ENCODE measurements at regions not wholly inside any gene's neighbourhood (a gene's known extent, or its start where the extent isn't known, plus 50 kb on each side); places are given as distances from the start of the nearest gene placed in this dataset.

- Histone ChIP-seq H3K36me3 (ENCODE audit: control insufficient read depth, insufficient read depth, low read length) (no peaks in the 10 kb centered on the region), H3K27ac (ENCODE audit: low read length) (no peak overlapping the region), H3K27me3 (ENCODE audit: control insufficient read depth, insufficient read depth, low read length) (no peaks in the 10 kb centered on the region), H3K4me3 (ENCODE audit: low read length) (no peak overlapping the region), H3K9me3 (ENCODE audit: control insufficient read depth, low read depth, low read length) (no peaks in the 10 kb centered on the region), H3K4me1 (ENCODE audit: control insufficient read depth, insufficient read depth, low read length) (no peaks in the 10 kb centered on the region)
- DNase-seq = no peak
- WGBS (ENCODE audit: insufficient coverage, low lambda C conversion rate) = no CpG with 5 or more reads among the region's 4 CpGs
These were observed 288.9 kb upstream of the CDH11 start for GRCh38 chr16:65410801-65411200.

DNA sequence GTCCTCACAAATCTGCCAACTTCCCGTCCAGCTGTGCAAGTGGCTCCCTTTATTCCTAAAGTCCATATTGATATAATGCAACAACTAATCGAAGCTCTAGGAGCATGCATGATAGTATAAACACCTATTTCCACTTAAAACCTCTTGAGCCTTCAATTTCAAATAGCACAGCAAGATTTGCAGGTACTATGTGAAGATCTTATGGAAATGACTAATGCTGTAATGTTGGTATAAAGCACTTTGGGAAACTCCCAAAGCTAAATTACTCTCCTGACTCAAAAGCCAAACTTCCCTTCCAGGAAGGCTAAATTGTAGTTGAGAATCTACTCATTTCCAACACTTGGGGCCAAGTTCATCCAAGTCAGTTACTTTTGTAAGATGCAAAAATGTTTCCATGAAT, 287.6 kb upstream of the CDH11 start:
- no peak overlapping the region for H3K27ac ChIP-seq (ENCODE audit: low read length)
- no peaks in the 10 kb centered on the region for H3K9me3 ChIP-seq (ENCODE audit: control insufficient read depth, low read depth, low read length)
- H3K36me3 ChIP-seq (ENCODE audit: control insufficient read depth, insufficient read depth, low read length) = no peaks in the 10 kb centered on the region
- DNase-seq = no peak
- WGBS (ENCODE audit: insufficient coverage, low lambda C conversion rate) = no CpG with 5 or more reads among the region's 2 CpGs
- no peak overlapping the region for H3K4me3 ChIP-seq (ENCODE audit: low read length)
- H3K4me1 ChIP-seq (ENCODE audit: control insufficient read depth, insufficient read depth, low read length) = no peaks in the 10 kb centered on the region
- H3K27me3 ChIP-seq (ENCODE audit: control insufficient read depth, insufficient read depth, low read length) = no peaks in the 10 kb centered on the region

DNA sequence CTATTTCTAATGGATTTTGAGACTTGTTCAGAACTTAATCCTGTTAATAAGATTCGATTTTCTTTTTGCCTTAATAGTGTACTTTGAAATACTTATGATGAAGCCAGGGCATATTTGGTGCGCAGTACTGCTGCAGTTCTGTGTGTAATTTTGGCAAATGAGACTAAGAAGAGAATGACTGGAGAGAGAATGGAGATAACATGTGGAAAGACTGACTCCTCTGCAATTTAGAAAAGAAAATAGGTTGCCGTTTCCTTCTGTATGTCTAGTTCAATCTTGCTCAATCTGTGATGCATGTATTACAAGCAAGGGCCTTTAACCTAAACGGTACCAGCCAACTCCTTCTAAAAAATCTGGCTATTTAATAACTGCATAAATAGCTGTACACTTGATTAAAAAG, 285.1 kb upstream of the CDH11 start:
- Histone ChIP-seq H3K27me3 (ENCODE audit: control insufficient read depth, insufficient read depth, low read length) (no peaks in the 10 kb centered on the region), H3K27ac (ENCODE audit: low read length) (no peak overlapping the region), H3K9me3 (ENCODE audit: control insufficient read depth, low read depth, low read length) (no peaks in the 10 kb centered on the region), H3K4me3 (ENCODE audit: low read length) (no peak overlapping the region), H3K36me3 (ENCODE audit: control insufficient read depth, insufficient read depth, low read length) (no peaks in the 10 kb centered on the region), H3K4me1 (ENCODE audit: control insufficient read depth, insufficient read depth, low read length) (no peaks in the 10 kb centered on the region)
- DNase-seq = no peak
- WGBS (ENCODE audit: insufficient coverage, low lambda C conversion rate) = 80% methylated on average over 1 of the region's 4 CpGs

DNA sequence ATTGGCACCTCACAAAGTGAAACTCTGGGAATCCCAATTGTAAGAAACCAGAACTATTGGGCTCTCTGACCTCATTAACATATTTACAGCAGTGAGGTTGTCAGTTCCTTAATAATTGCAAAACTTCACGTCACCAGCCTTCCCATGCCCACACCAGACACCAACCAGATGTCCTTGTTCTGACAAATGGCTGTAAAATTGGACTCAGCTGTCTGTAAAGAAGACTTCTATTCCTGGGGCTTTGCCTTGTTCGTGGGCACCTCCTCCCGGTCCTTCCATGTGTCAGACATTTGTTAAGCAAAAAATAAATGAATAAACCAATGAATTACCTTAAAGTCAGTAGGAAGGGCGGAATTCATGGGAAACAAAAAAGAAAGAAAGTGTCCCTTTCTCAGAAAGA, 284.3 kb upstream of the CDH11 start:
- H3K9me3 ChIP-seq (ENCODE audit: control insufficient read depth, low read depth, low read length) = no peaks in the 10 kb centered on the region
- no peaks in the 10 kb centered on the region for H3K36me3 ChIP-seq (ENCODE audit: control insufficient read depth, insufficient read depth, low read length)
- H3K27ac ChIP-seq (ENCODE audit: low read length) = no peak overlapping the region
- no peaks in the 10 kb centered on the region for H3K27me3 ChIP-seq (ENCODE audit: control insufficient read depth, insufficient read depth, low read length)
- H3K4me3 ChIP-seq (ENCODE audit: low read length) = no peak overlapping the region
- WGBS (ENCODE audit: insufficient coverage, low lambda C conversion rate) = 63% methylated on average over 1 of the region's 4 CpGs
- no peaks in the 10 kb centered on the region for H3K4me1 ChIP-seq (ENCODE audit: control insufficient read depth, insufficient read depth, low read length)
- DNase-seq = no peak

GRCh38 chr16:65394281-65394680, 272.4 kb upstream of the CDH11 start:
- Histone ChIP-seq H3K27me3 (ENCODE audit: control insufficient read depth, insufficient read depth, low read length) (no peaks in the 10 kb centered on the region), H3K4me3 (ENCODE audit: low read length) (no peak overlapping the region), H3K36me3 (ENCODE audit: control insufficient read depth, insufficient read depth, low read length) (no peaks in the 10 kb centered on the region), H3K27ac (ENCODE audit: low read length) (no peak overlapping the region), H3K4me1 (ENCODE audit: control insufficient read depth, insufficient read depth, low read length) (no peaks in the 10 kb centered on the region), H3K9me3 (ENCODE audit: control insufficient read depth, low read depth, low read length) (no peaks in the 10 kb centered on the region)
- WGBS (ENCODE audit: insufficient coverage, low lambda C conversion rate) = no CpG with 5 or more reads among the region's 6 CpGs
- peak in 1 of 2 donors; percentile 3 for DNase-seq

GRCh38 chr16:65392806-65393565, 271.1 kb upstream of the CDH11 start:
- DNase-seq = no peak
- 100% methylated on average over 1 of the region's 13 CpGs for WGBS (ENCODE audit: insufficient coverage, low lambda C conversion rate)
- Histone ChIP-seq H3K36me3 (ENCODE audit: control insufficient read depth, insufficient read depth, low read length) (no peaks in the 10 kb centered on the region), H3K4me1 (ENCODE audit: control insufficient read depth, insufficient read depth, low read length) (no peaks in the 10 kb centered on the region), H3K4me3 (ENCODE audit: low read length) (no peak overlapping the region), H3K27ac (ENCODE audit: low read length) (no peak overlapping the region), H3K27me3 (ENCODE audit: control insufficient read depth, insufficient read depth, low read length) (no peaks in the 10 kb centered on the region), H3K9me3 (ENCODE audit: control insufficient read depth, low read depth, low read length) (no peaks in the 10 kb centered on the region)

- no peak for DNase-seq
- H3K4me1 ChIP-seq (ENCODE audit: control insufficient read depth, insufficient read depth, low read length) = no peaks in the 10 kb centered on the region
- no peaks in the 10 kb centered on the region for H3K36me3 ChIP-seq (ENCODE audit: control insufficient read depth, insufficient read depth, low read length)
- no peaks in the 10 kb centered on the region for H3K9me3 ChIP-seq (ENCODE audit: control insufficient read depth, low read depth, low read length)
- no peaks in the 10 kb centered on the region for H3K27me3 ChIP-seq (ENCODE audit: control insufficient read depth, insufficient read depth, low read length)
- no peak overlapping the region for H3K4me3 ChIP-seq (ENCODE audit: low read length)
- H3K27ac ChIP-seq (ENCODE audit: low read length) = no peak overlapping the region
These were observed 266.7 kb upstream of the CDH11 start for GRCh38 chr16:65388592-65388991.

- no peaks in the 10 kb centered on the region for H3K4me1 ChIP-seq (ENCODE audit: control insufficient read depth, insufficient read depth, low read length)
- no peaks in the 10 kb centered on the region for H3K36me3 ChIP-seq (ENCODE audit: control insufficient read depth, insufficient read depth, low read length)
- no peak for DNase-seq
- no peaks in the 10 kb centered on the region for H3K9me3 ChIP-seq (ENCODE audit: control insufficient read depth, low read depth, low read length)
- no CpG with 5 or more reads among the region's 2 CpGs for WGBS (ENCODE audit: insufficient coverage, low lambda C conversion rate)
- no peak overlapping the region for H3K27ac ChIP-seq (ENCODE audit: low read length)
- H3K27me3 ChIP-seq (ENCODE audit: control insufficient read depth, insufficient read depth, low read length) = no peaks in the 10 kb centered on the region
- no peak overlapping the region for H3K4me3 ChIP-seq (ENCODE audit: low read length)
These were observed 264.8 kb upstream of the CDH11 start for GRCh38 chr16:65386672-65387071.

GRCh38 chr16:65384441-65384840, 262.6 kb upstream of the CDH11 start:
- H3K4me1 ChIP-seq (ENCODE audit: control insufficient read depth, insufficient read depth, low read length) = no peaks in the 10 kb centered on the region
- H3K27me3 ChIP-seq (ENCODE audit: control insufficient read depth, insufficient read depth, low read length) = no peaks in the 10 kb centered on the region
- no peaks in the 10 kb centered on the region for H3K9me3 ChIP-seq (ENCODE audit: control insufficient read depth, low read depth, low read length)
- no peak overlapping the region for H3K27ac ChIP-seq (ENCODE audit: low read length)
- no peaks in the 10 kb centered on the region for H3K36me3 ChIP-seq (ENCODE audit: control insufficient read depth, insufficient read depth, low read length)
- WGBS (ENCODE audit: insufficient coverage, low lambda C conversion rate) = 50% methylated on average over 1 of the region's 1 CpG
- DNase-seq = no peak
- no peak overlapping the region for H3K4me3 ChIP-seq (ENCODE audit: low read length)

DNA sequence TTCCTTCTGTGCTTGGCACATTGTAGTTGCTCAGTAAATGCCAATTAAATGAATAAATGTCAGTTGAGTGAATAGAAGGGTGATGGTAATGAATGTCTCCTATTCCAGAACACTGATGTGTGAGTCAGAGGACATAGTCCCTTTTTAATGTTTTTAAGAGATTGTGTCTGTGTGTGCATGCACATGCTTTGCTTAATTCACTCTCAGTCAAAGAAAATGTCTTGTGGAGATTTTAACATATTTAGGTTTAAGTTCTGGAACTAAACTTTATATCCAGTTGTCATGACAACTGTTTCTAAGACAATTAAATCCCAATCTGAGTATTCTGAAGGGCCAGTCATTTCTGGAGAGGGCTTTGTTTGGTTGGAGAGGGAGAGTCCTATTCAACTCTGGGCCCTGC, 255.3 kb upstream of the CDH11 start:
- Histone ChIP-seq H3K36me3 (ENCODE audit: control insufficient read depth, insufficient read depth, low read length) (no peaks in the 10 kb centered on the region), H3K27ac (ENCODE audit: low read length) (no peak overlapping the region), H3K27me3 (ENCODE audit: control insufficient read depth, insufficient read depth, low read length) (no peaks in the 10 kb centered on the region), H3K4me1 (ENCODE audit: control insufficient read depth, insufficient read depth, low read length) (no peaks in the 10 kb centered on the region), H3K9me3 (ENCODE audit: control insufficient read depth, low read depth, low read length) (no peaks in the 10 kb centered on the region), H3K4me3 (ENCODE audit: low read length) (no peak overlapping the region)
- DNase-seq = no peak

DNA sequence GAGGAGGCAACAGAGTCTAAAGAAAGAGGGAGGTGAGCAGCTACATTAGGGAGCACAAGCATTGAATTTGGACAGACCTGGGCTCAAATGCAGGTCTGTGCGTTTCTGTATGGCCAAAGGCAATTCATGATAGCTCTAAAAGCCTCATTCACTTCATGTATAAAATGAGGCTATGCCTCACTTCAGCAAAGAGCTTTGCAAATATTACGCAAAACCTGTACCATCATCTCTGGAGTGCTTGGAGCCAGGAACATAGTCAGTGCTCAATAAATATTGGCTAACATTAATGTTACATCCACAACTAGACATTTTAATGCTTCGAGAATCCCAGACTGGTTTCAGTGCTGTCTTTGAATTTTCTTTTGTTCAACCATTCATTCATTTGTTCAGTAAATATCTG, 254.7 kb upstream of the CDH11 start:
- WGBS (ENCODE audit: insufficient coverage, low lambda C conversion rate) = 100% methylated on average over 1 of the region's 3 CpGs
- Histone ChIP-seq H3K27me3 (ENCODE audit: control insufficient read depth, insufficient read depth, low read length) (no peaks in the 10 kb centered on the region), H3K27ac (ENCODE audit: low read length) (no peak overlapping the region), H3K4me3 (ENCODE audit: low read length) (no peak overlapping the region), H3K4me1 (ENCODE audit: control insufficient read depth, insufficient read depth, low read length) (no peaks in the 10 kb centered on the region), H3K36me3 (ENCODE audit: control insufficient read depth, insufficient read depth, low read length) (no peaks in the 10 kb centered on the region), H3K9me3 (ENCODE audit: control insufficient read depth, low read depth, low read length) (no peaks in the 10 kb centered on the region)
- DNase-seq = no peak

Data from large intestine (tissue), 3 donors.